ENCODE measurements at regions not wholly inside any gene's neighbourhood (a gene's known extent, or its start where the extent isn't known, plus 50 kb on each side); places are given as distances from the start of the nearest gene placed in this dataset.

DNA sequence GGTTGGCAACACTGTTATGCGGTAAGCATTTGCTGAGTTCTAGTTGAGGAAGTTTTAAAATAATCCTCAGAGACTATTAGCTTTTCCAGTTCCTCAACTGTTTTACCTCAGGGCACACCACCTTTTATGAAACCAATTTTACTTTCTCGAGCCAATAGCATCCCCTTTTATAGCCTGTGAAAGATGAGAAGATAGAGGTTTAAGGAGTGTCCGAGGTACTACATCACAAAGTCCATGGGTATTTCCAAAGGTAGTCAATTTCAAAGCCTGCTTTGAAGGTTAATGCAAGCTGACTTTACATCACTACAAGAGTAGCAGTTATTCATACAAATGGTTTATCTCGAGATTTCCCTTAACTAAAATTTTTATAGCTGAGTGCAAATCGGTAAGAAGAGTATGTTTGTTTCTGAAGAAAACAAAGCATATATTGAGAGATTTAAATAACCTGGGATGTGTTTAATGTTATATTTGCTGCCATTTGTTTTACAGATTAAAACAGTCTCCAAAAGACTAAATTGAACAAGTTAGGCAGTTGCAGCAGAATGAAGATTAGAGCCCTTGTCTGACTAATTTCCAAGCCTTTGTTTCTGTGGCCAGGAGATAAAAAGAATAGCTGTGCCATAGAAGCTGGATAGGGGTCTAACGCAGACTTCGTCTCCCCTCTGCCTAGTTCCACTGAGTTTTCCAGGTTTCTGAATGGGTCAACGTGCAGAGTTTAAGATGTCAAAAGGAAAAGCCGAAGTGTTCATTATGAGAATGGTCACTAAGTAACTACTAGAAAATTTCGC lies 74.7 kb upstream of the TRPC4 start:
- POLR2A ChIA-PET, result no interaction called here
- CTCF ChIA-PET, result no interaction called here

DNA sequence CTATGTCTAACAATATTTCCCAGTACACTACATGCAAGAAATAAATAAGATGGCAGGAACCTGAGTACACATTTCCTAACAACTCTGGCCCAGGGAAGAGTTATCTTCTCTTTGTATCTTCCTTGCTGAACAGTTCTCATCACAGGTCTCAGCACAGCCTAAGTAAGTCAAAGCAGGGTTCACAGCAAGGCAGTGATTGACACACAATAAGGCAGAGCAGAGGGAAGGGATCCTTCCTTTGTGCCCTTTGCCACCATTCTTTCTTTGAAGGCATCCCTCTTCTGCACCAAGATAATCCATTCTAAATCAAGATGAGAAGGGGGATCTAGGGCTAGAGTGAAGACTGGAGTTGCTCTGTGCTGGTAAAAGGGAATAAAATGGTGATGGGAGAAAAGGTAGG lies 73.4 kb upstream of the TRPC4 start:
- CTCF ChIA-PET, result no interaction called here
- POLR2A ChIA-PET, result no interaction called here

DNA sequence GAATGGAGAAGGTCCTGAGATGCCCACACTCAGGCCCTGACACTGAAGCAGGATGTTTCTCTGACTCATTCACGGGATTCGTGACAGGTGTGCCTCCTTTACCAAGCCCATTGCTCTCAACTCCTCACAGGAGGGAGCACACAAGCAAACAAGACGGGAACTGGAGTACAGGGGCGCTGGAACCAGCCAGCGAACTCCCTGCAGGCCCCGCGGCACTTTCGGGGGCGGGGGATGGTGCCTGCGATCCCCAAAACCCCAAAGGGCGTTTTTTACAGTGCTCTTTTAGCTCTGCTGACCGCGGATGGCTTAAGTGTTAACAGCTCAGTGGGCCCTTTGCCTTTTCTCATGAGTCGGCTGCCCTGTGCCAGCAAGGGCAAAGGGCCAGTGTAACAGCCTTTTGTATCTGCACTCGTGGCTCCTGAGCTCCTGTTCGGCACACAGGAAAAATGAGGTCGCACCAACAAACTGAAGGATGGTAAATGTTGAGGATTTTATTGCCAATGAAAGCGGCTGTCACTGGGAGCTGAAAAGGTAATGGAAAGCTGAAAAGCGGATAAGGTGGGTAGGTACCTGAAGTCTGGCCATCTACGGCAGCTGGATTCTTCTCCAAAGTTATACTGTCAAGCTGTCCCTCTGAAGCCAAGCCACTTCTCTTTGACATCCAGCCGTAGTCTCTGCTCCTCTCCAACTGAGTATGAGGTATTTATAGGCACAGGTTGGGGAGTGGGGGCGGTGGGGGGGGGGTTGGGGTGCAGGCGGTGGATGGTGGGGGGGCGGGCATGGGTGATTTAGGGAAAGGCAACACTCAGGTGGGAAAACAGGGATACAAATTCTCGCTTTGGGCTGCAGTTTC lies 65.0 kb upstream of the TRPC4 start:
- POLR2A ChIA-PET, result no interaction called here
- CTCF ChIA-PET, result no interaction called here

DNA sequence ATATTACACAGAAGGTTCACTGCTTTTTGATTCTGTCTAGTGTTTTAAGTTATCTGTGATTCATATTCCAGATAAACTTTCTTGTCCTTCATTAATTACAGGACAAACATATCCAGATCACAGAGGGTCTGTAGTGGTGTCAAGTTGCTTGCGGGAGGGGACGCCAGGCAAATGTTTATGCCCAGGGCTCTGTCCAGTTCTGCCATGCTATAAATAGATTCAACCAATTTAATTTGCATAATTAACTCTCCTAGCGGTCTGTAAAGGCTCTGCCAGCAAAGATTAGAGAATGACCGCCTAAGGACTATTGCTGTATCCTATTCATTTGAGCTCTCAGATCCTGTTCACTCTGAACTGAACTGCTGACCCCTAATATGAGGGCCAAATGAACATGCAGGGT lies 59.7 kb upstream of the TRPC4 start:
- ChIA-PET CTCF (no interaction called here), POLR2A (no interaction called here)

DNA sequence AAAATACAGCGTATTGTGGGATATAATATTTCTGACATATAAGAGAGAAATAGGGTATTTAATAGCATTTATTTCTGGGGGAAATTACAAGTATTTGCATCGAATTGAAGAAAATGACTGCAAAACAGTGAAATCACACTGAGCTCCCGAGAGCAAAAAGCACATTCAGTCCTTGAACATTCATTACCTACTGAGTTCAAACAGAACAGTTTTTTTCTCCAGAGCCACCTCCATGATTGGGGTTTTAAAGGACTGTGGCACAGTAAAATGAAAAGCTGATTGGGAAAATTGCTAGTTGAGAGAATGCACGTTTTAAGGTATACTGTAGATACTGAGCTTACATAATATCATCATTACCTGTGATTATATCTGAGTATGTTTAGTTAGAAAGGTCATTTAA lies 58.0 kb upstream of the TRPC4 start:
- ChIA-PET CTCF (interaction anchor here (0.6 kb wide), 1 partner anchor 1788 kb away, joined by 4 read pairs; no protein-coding TSS in a partner anchor), POLR2A (no interaction called here)

DNA sequence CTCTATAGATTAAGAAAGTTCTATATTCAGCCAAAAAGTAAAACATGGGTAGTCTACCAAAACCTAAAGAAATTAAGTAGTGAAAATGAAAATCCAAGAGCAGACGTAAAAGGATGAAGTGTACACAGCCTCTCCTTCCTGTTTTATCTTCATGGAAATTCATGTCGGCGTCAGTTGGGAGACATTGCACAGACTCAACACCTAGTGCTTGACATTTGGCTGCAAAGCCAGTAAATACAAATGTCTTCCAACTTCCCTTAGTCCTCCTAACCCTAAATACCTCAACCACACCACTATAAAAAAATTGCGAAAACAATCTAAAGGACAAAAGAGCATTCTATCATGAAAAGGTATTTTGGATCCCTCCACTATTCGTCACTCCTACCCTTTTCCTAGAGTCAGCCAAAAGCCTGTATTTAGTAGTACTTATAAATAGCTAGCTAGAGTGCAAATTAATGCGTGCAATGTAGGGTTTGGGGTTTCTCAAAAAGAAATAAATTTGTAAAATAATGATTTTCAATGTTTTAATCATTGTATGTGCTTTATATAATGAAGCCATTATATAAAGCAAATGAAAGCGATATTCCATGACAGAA lies 56.4 kb upstream of the TRPC4 start:
- CTCF ChIA-PET, result no interaction called here
- POLR2A ChIA-PET, result no interaction called here

DNA sequence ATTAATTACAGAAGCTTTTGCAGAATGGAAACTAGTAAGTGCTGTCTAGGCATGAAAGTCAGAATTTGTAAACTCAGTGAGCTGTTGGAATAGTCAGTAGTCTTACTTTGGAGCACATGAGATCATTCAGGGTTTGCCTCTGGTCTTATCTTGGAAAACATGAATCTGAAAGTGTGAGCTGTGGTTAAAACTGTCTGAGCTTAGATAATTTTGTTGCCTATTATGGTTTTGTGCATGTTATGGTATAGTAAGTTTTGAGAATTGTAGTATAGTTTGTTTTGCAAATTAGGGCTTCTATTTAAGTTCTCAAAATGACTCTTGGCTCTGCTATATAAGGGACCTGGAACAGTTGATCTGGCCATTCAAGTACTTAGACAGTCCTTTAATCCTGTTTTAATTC lies 53.7 kb upstream of the TRPC4 start:
- ChIA-PET CTCF (no interaction called here), POLR2A (no interaction called here)

DNA sequence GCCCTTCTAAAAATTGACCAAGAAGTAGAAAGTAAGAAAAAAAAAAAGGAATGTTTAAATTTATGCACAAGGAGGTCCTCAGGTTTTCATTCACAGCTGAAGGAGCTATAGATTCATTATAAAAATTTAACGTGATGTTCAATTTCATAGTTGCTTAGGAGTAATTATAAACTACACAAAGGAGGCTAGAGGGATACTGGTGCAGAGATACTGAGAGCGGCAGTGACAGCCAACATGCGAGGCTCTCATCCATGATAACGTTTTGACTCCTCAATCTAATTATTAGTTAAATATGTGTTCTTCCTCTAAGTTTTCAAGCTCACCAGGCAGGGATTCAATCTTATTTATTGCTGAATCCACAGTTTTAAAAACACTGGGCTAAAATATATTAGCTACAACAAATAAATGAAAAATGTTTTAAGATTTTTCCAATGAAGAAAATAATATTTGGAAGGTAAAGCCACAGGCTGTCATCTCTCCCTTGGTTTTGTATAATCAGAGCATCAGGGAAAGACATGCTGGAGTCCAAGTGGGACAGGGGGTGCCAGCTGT lies 49.8 kb upstream of the TRPC4 start:
- ChIA-PET POLR2A (no interaction called here), CTCF (no interaction called here)

All from activated CD8-positive, alpha-beta memory T cell treated with anti-CD3 and anti-CD28 coated beads for 36 hours (primary cell).